ENCODE measurements at regions not wholly inside any gene's neighbourhood (a gene's known extent, or its start where the extent isn't known, plus 50 kb on each side); places are given as distances from the start of the nearest gene placed in this dataset.

DNA sequence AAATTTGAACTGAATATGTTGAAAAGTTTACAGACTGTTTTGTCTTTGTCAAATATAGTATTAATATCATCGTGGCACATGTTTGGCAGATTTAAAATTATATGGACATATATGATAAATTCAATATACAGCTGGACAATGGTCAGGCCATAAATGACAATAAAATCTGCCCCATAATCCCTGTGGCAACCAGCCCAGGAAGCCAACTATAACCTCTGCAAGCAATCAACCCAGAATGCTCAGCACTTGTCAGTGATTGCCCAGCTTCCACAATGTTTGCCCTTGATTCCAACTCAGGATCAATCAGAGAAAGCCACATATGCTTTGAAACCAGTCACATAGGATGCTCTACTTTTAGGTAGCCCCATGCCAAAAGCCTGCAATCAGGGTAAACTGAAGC lies 671.9 kb downstream of the SUCLG1 start:
- TF ChIP-seq CTCF (IDR thresholded peaks at IDR 0.05) (no peak), POLR2A (IDR thresholded peaks at IDR 0.05) (no peak)
